ENCODE measurements at regions not wholly inside any gene's neighbourhood (a gene's known extent, or its start where the extent isn't known, plus 50 kb on each side); places are given as distances from the start of the nearest gene placed in this dataset.

GRCh38 chr1:239718571-239718970 lies 332.2 kb downstream of the CHRM3 start:
- TF ChIP-seq CTCF (IDR thresholded peaks at IDR 0.05) (no peak), POLR2A (IDR thresholded peaks at IDR 0.05) (no peak)

Data from esophagus squamous epithelium (tissue), 4 donors.